ENCODE measurements at regions not wholly inside any gene's neighbourhood (a gene's known extent, or its start where the extent isn't known, plus 50 kb on each side); places are given as distances from the start of the nearest gene placed in this dataset.
A peak's percentile ranks its signal among the peaks of the same experiment; 100 is the strongest.

DNA sequence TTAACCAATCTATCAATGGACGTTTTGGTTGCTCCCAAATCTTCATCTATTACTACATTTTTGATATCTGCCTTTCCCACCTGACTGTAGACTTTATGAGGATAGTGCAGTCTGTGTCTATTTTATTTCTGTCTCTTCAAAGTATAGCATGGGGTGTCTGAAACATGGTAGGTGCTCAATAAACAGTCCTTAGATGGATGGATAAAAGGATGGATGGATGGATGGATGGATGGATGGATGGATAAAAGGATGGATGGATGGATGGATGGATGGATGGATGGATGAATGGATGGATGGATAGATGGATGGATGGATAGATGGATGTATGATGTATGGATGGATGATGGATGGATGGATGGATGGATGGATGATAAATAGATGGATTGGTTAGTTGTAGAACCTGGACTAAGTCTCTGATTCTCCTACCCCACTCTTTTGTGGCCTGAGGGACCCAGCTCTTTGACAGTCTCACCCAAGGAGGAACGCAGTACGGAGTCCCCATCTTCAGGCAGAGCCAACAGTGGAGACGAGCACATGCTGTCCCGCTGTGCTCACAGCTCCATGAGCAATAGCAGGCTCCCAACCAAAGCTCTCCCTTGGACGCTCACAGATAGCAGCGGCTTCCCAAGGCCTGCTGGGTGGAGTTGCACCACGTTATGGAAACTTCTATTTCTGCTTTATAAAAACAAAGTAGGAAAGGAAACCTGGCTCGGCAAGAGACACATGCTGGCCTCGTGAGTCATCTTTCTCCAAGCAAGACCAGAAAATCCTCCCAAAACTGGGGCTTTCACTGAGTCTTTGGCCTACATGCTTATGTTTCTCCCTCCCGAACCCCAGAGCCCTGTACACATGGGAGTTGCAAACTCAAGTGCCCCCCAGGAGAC lies 448.0 kb downstream of the MIAT start:
- Histone ChIP-seq H4K8ac (ENCODE audit: low read depth, low read length) (no peak overlapping the region), H2AK5ac (ENCODE audit: low read length) (no peak overlapping the region), H3K27me3 (ENCODE audit: insufficient read depth, low read length, poor library complexity) (no peaks in the 10 kb centered on the region), H3K4me2 (ENCODE audit: low read length) (no peak overlapping the region), H3K9ac (ENCODE audit: low read length) (no peak overlapping the region), H3K4me3 (ENCODE audit: low read length) (no peak overlapping the region), H3K4me1 (ENCODE audit: control insufficient read depth, low read depth, low read length) (no peaks in the 10 kb centered on the region), H3K18ac (ENCODE audit: low read length) (no peak overlapping the region), H3K79me1 (ENCODE audit: low read length) (no peaks in the 10 kb centered on the region), H3K23ac (ENCODE audit: low read length) (no peak overlapping the region), H2BK5ac (ENCODE audit: low read length) (no peak overlapping the region), H3K79me2 (ENCODE audit: control insufficient read depth, insufficient read depth, low read length) (no peaks in the 10 kb centered on the region), H2BK120ac (ENCODE audit: low read depth, low read length) (no peak overlapping the region), H3K4ac (ENCODE audit: low read depth, low read length) (no peak overlapping the region), H3K56ac (ENCODE audit: low read length) (no peak overlapping the region), H3K36me3 (ENCODE audit: control insufficient read depth, insufficient read depth, low read length) (no peaks in the 10 kb centered on the region), H4K5ac (ENCODE audit: low read length) (no peak overlapping the region), H3K27ac (ENCODE audit: low read depth, low read length) (no peak overlapping the region), H2BK15ac (replicated peaks; ENCODE audit: low read depth) (no peak overlapping the region)
- no CpG with 5 or more reads among the region's 11 CpGs for WGBS (ENCODE audit: extremely low coverage, insufficient coverage, low lambda C conversion rate)
- DNase-seq, result no peak

DNA sequence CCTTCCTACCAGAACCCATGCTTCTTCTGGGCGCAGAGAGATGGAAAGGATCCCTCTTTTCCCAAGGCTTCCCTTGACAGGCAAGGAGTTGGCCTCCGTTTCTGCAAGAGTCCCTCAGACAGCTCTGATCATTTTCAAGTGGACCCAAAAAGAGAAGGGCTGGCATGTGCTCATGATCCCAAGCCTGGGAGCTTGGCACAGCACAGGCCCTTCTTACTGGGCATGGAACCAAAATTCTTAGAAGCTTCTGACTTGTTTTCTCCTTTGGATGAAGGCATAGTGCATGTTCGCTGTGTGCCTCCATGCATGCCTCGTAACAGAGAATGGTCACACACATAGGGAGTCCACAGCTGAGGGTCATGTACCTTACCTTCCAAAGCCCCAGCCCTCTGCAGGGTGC lies 449.6 kb downstream of the MIAT start:
- Histone ChIP-seq H3K9ac (ENCODE audit: low read length) (no peak overlapping the region), H2BK120ac (ENCODE audit: low read depth, low read length) (no peak overlapping the region), H4K8ac (ENCODE audit: low read depth, low read length) (no peak overlapping the region), H3K4me2 (ENCODE audit: low read length) (no peak overlapping the region), H3K79me1 (ENCODE audit: low read length) (no peaks in the 10 kb centered on the region), H3K4me3 (ENCODE audit: low read length) (no peak overlapping the region), H3K4me1 (ENCODE audit: control insufficient read depth, low read depth, low read length) (no peaks in the 10 kb centered on the region), H3K4ac (ENCODE audit: low read depth, low read length) (no peak overlapping the region), H2AK5ac (ENCODE audit: low read length) (no peak overlapping the region), H4K5ac (ENCODE audit: low read length) (no peak overlapping the region), H2BK5ac (ENCODE audit: low read length) (no peak overlapping the region), H2BK15ac (replicated peaks; ENCODE audit: low read depth) (no peak overlapping the region), H3K79me2 (ENCODE audit: control insufficient read depth, insufficient read depth, low read length) (no peaks in the 10 kb centered on the region), H3K18ac (ENCODE audit: low read length) (no peak overlapping the region), H3K27me3 (ENCODE audit: insufficient read depth, low read length, poor library complexity) (no peaks in the 10 kb centered on the region), H3K36me3 (ENCODE audit: control insufficient read depth, insufficient read depth, low read length) (no peaks in the 10 kb centered on the region), H3K27ac (ENCODE audit: low read depth, low read length) (no peak overlapping the region), H3K56ac (ENCODE audit: low read length) (no peak overlapping the region), H3K23ac (ENCODE audit: low read length) (no peak overlapping the region)
- no peak for DNase-seq
- no CpG with 5 or more reads among the region's 4 CpGs for WGBS (ENCODE audit: extremely low coverage, insufficient coverage, low lambda C conversion rate)

DNA sequence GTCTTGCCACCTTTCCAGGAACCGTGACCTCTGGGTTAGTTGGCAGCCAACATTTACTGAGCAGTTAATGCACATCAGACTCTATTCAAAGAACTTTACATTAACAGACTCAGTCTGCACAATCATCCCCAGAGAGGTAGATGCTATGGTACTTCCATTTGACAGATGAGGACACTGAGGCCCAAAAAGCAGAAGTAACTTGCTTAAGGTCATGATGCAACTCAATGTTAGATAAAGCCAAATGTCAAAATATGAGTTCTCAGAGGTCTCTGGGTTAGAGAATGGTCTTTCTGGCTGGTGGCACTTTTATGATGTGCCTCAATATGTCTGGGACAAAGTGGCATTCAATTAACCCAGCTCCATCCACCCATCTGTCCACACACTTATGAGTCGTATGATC lies 450.0 kb downstream of the MIAT start:
- WGBS (ENCODE audit: extremely low coverage, insufficient coverage, low lambda C conversion rate), result no CpG with 5 or more reads among the region's 2 CpGs

DNA sequence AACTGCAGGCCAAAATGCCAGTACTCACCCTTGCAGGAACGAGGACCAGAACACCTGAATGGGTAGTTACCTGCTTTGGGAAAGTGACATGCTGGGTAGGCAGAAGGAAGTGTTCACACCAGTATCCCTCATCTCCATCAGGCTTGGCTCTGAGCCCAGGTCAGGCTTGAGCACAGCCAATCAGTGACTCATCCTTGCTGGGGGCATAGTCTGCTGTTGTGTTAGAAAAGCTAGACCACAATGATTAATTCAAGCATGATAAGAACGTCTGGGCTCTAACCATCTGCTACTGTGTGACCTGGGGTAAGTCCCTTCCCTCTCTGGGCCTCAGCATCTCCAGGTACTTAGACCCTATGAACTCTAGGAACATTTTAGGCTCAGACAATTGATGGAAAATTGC lies 450.4 kb downstream of the MIAT start:
- Histone ChIP-seq H3K23ac (ENCODE audit: low read length) (no peak overlapping the region), H3K4ac (ENCODE audit: low read depth, low read length) (no peak overlapping the region), H3K18ac (ENCODE audit: low read length) (no peak overlapping the region), H2BK15ac (replicated peaks; ENCODE audit: low read depth) (no peak overlapping the region), H3K4me3 (ENCODE audit: low read length) (no peak overlapping the region), H3K4me2 (ENCODE audit: low read length) (no peak overlapping the region), H2AK5ac (ENCODE audit: low read length) (no peak overlapping the region), H4K5ac (ENCODE audit: low read length) (no peak overlapping the region), H3K79me1 (ENCODE audit: low read length) (no peaks in the 10 kb centered on the region), H3K36me3 (ENCODE audit: control insufficient read depth, insufficient read depth, low read length) (no peaks in the 10 kb centered on the region), H3K27me3 (ENCODE audit: insufficient read depth, low read length, poor library complexity) (no peaks in the 10 kb centered on the region), H2BK120ac (ENCODE audit: low read depth, low read length) (no peak overlapping the region), H3K56ac (ENCODE audit: low read length) (no peak overlapping the region), H3K9ac (ENCODE audit: low read length) (no peak overlapping the region), H4K8ac (ENCODE audit: low read depth, low read length) (no peak overlapping the region), H3K27ac (ENCODE audit: low read depth, low read length) (no peak overlapping the region), H2BK5ac (ENCODE audit: low read length) (no peak overlapping the region), H3K79me2 (ENCODE audit: control insufficient read depth, insufficient read depth, low read length) (no peaks in the 10 kb centered on the region), H3K4me1 (ENCODE audit: control insufficient read depth, low read depth, low read length) (no peaks in the 10 kb centered on the region)
- DNase-seq, result peak; percentile 55
- WGBS (ENCODE audit: extremely low coverage, insufficient coverage, low lambda C conversion rate), result no CpG with 5 or more reads among the region's 2 CpGs

More for the DNA sequence above, 450.0 kb downstream of the MIAT start:
- H3K36me3 ChIP-seq (ENCODE audit: control insufficient read depth, insufficient read depth, low read length), result no peaks in the 10 kb centered on the region
- no peaks in the 10 kb centered on the region for H3K27me3 ChIP-seq (ENCODE audit: insufficient read depth, low read length, poor library complexity)
- H2BK5ac ChIP-seq (ENCODE audit: low read length), result no peak overlapping the region
- no peak for DNase-seq
- H4K5ac ChIP-seq (ENCODE audit: low read length), result no peak overlapping the region
- no peak overlapping the region for H2BK120ac ChIP-seq (ENCODE audit: low read depth, low read length)
- no peaks in the 10 kb centered on the region for H3K79me1 ChIP-seq (ENCODE audit: low read length)
- no peak overlapping the region for H4K8ac ChIP-seq (ENCODE audit: low read depth, low read length)
- H3K27ac ChIP-seq (ENCODE audit: low read depth, low read length), result no peak overlapping the region
- no peak overlapping the region for H2AK5ac ChIP-seq (ENCODE audit: low read length)
- H3K56ac ChIP-seq (ENCODE audit: low read length), result no peak overlapping the region
- no peak overlapping the region for H3K9ac ChIP-seq (ENCODE audit: low read length)
- no peak overlapping the region for H3K4me3 ChIP-seq (ENCODE audit: low read length)
- no peak overlapping the region for H3K23ac ChIP-seq (ENCODE audit: low read length)
- no peaks in the 10 kb centered on the region for H3K79me2 ChIP-seq (ENCODE audit: control insufficient read depth, insufficient read depth, low read length)
- H3K4me2 ChIP-seq (ENCODE audit: low read length), result no peak overlapping the region
- H3K4me1 ChIP-seq (ENCODE audit: control insufficient read depth, low read depth, low read length), result no peaks in the 10 kb centered on the region
- no peak overlapping the region for H2BK15ac ChIP-seq (replicated peaks; ENCODE audit: low read depth)
- H3K4ac ChIP-seq (ENCODE audit: low read depth, low read length), result no peak overlapping the region
- H3K18ac ChIP-seq (ENCODE audit: low read length), result no peak overlapping the region

GRCh38 chr22:27108425-27109114 lies 451.2 kb downstream of the MIAT start:
- no peak overlapping the region for H2BK15ac ChIP-seq (replicated peaks; ENCODE audit: low read depth)
- no peak overlapping the region for H3K56ac ChIP-seq (ENCODE audit: low read length)
- H3K4me2 ChIP-seq (ENCODE audit: low read length), result no peak overlapping the region
- no peak overlapping the region for H3K4ac ChIP-seq (ENCODE audit: low read depth, low read length)
- H3K18ac ChIP-seq (ENCODE audit: low read length), result no peak overlapping the region
- H4K5ac ChIP-seq (ENCODE audit: low read length), result no peak overlapping the region
- H2BK5ac ChIP-seq (ENCODE audit: low read length), result no peak overlapping the region
- no peak overlapping the region for H3K4me3 ChIP-seq (ENCODE audit: low read length)
- H3K23ac ChIP-seq (ENCODE audit: low read length), result no peak overlapping the region
- no peaks in the 10 kb centered on the region for H3K36me3 ChIP-seq (ENCODE audit: control insufficient read depth, insufficient read depth, low read length)
- H3K79me2 ChIP-seq (ENCODE audit: control insufficient read depth, insufficient read depth, low read length), result no peaks in the 10 kb centered on the region
- H3K27ac ChIP-seq (ENCODE audit: low read depth, low read length), result no peak overlapping the region
- no peaks in the 10 kb centered on the region for H3K27me3 ChIP-seq (ENCODE audit: insufficient read depth, low read length, poor library complexity)
- no CpG with 5 or more reads among the region's 20 CpGs for WGBS (ENCODE audit: extremely low coverage, insufficient coverage, low lambda C conversion rate)
- no peaks in the 10 kb centered on the region for H3K79me1 ChIP-seq (ENCODE audit: low read length)
- H3K9ac ChIP-seq (ENCODE audit: low read length), result no peak overlapping the region
- no peak overlapping the region for H2BK120ac ChIP-seq (ENCODE audit: low read depth, low read length)
- no peak overlapping the region for H4K8ac ChIP-seq (ENCODE audit: low read depth, low read length)
- peak; percentile 60 for DNase-seq
- H2AK5ac ChIP-seq (ENCODE audit: low read length), result no peak overlapping the region
- no peaks in the 10 kb centered on the region for H3K4me1 ChIP-seq (ENCODE audit: control insufficient read depth, low read depth, low read length)

Data from mesendoderm (in vitro differentiated cells).